ENCODE measurements at regions not wholly inside any gene's neighbourhood (a gene's known extent, or its start where the extent isn't known, plus 50 kb on each side); places are given as distances from the start of the nearest gene placed in this dataset.

- Mint-ChIP-seq H3K4me3 (no peak overlapping the region), H3K36me3 (ENCODE audit: low read depth) (no peaks in the 10 kb centered on the region), H3K27ac (no peak overlapping the region), H3K27me3 (ENCODE audit: insufficient read depth) (no peaks in the 10 kb centered on the region), H3K4me1 (ENCODE audit: low read depth) (no peaks in the 10 kb centered on the region), H3K9me3 (no peaks in the 10 kb centered on the region)
- intact Hi-C loops (cut with micrococcal nuclease), result no loop called here
- DNase-seq (ENCODE audit: low spot score), result no peak
Measured at GRCh38 chr4:112889619-112890527, 159.6 kb upstream of the ANK2 start.

- no peaks in the 10 kb centered on the region for H3K9me3 Mint-ChIP-seq
- H3K27me3 Mint-ChIP-seq (ENCODE audit: insufficient read depth), result peaks cover 10% of the 10 kb centered on the region
- H3K36me3 Mint-ChIP-seq (ENCODE audit: low read depth), result no peaks in the 10 kb centered on the region
- intact Hi-C loops (cut with micrococcal nuclease), result no loop called here
- H3K4me1 Mint-ChIP-seq (ENCODE audit: low read depth), result no peaks in the 10 kb centered on the region
- DNase-seq (ENCODE audit: low spot score), result no peak
- H3K4me3 Mint-ChIP-seq, result no peak overlapping the region
- H3K27ac Mint-ChIP-seq, result no peak overlapping the region
Measured at GRCh38 chr4:112894480-112894879, 155.0 kb upstream of the ANK2 start.

- Mint-ChIP-seq H3K4me1 (ENCODE audit: low read depth) (no peaks in the 10 kb centered on the region), H3K27me3 (ENCODE audit: insufficient read depth) (peaks cover 11% of the 10 kb centered on the region), H3K4me3 (no peak overlapping the region), H3K27ac (no peak overlapping the region), H3K9me3 (no peaks in the 10 kb centered on the region), H3K36me3 (ENCODE audit: low read depth) (no peaks in the 10 kb centered on the region)
- intact Hi-C loops (cut with micrococcal nuclease), result no loop called here
- DNase-seq (ENCODE audit: low spot score), result no peak
Measured at GRCh38 chr4:112894951-112895350, 154.5 kb upstream of the ANK2 start.

- no peak overlapping the region for H3K27ac Mint-ChIP-seq
- no peak overlapping the region for H3K4me3 Mint-ChIP-seq
- H3K4me1 Mint-ChIP-seq (ENCODE audit: low read depth), result no peaks in the 10 kb centered on the region
- intact Hi-C loops (cut with micrococcal nuclease), result no loop called here
- no peak for DNase-seq (ENCODE audit: low spot score)
- no peaks in the 10 kb centered on the region for H3K9me3 Mint-ChIP-seq
- H3K36me3 Mint-ChIP-seq (ENCODE audit: low read depth), result no peaks in the 10 kb centered on the region
- peaks cover 11% of the 10 kb centered on the region for H3K27me3 Mint-ChIP-seq (ENCODE audit: insufficient read depth)
Measured at GRCh38 chr4:112895811-112896608, 153.4 kb upstream of the ANK2 start.

GRCh38 chr4:112896609-112897190 is 152.8 kb upstream of the ANK2 start:
- no peaks in the 10 kb centered on the region for H3K4me1 Mint-ChIP-seq (ENCODE audit: low read depth)
- H3K9me3 Mint-ChIP-seq, result no peaks in the 10 kb centered on the region
- no peak overlapping the region for H3K27ac Mint-ChIP-seq
- H3K4me3 Mint-ChIP-seq, result no peak overlapping the region
- H3K27me3 Mint-ChIP-seq (ENCODE audit: insufficient read depth), result peaks cover 11% of the 10 kb centered on the region
- no peaks in the 10 kb centered on the region for H3K36me3 Mint-ChIP-seq (ENCODE audit: low read depth)
- DNase-seq (ENCODE audit: low spot score), result no peak
- intact Hi-C loops (cut with micrococcal nuclease), result no loop called here

- DNase-seq (ENCODE audit: low spot score), result no peak
- Mint-ChIP-seq H3K27me3 (ENCODE audit: insufficient read depth) (peaks cover 11% of the 10 kb centered on the region), H3K36me3 (ENCODE audit: low read depth) (no peaks in the 10 kb centered on the region), H3K4me1 (ENCODE audit: low read depth) (no peaks in the 10 kb centered on the region), H3K27ac (no peak overlapping the region), H3K4me3 (no peak overlapping the region), H3K9me3 (no peaks in the 10 kb centered on the region)
- intact Hi-C loops (cut with micrococcal nuclease), result no loop called here
Measured at GRCh38 chr4:112897543-112897942, 151.9 kb upstream of the ANK2 start.

GRCh38 chr4:112898357-112899141 is 150.9 kb upstream of the ANK2 start:
- Mint-ChIP-seq H3K27ac (no peak overlapping the region), H3K36me3 (ENCODE audit: low read depth) (no peaks in the 10 kb centered on the region), H3K4me3 (no peak overlapping the region), H3K9me3 (no peaks in the 10 kb centered on the region), H3K27me3 (ENCODE audit: insufficient read depth) (peaks cover 14% of the 10 kb centered on the region), H3K4me1 (ENCODE audit: low read depth) (no peaks in the 10 kb centered on the region)
- no peak for DNase-seq (ENCODE audit: low spot score)
- intact Hi-C loops (cut with micrococcal nuclease), result no loop called here

- Mint-ChIP-seq H3K27ac (no peak overlapping the region), H3K4me3 (no peak overlapping the region), H3K36me3 (ENCODE audit: low read depth) (no peaks in the 10 kb centered on the region), H3K9me3 (no peaks in the 10 kb centered on the region), H3K27me3 (ENCODE audit: insufficient read depth) (peaks cover 14% of the 10 kb centered on the region), H3K4me1 (ENCODE audit: low read depth) (no peaks in the 10 kb centered on the region)
- no peak for DNase-seq (ENCODE audit: low spot score)
- intact Hi-C loops (cut with micrococcal nuclease), result no loop called here
Measured at GRCh38 chr4:112900416-112900815, 149.0 kb upstream of the ANK2 start.

- H3K4me1 Mint-ChIP-seq (ENCODE audit: low read depth), result no peaks in the 10 kb centered on the region
- intact Hi-C loops (cut with micrococcal nuclease), result no loop called here
- no peak overlapping the region for H3K4me3 Mint-ChIP-seq
- H3K27ac Mint-ChIP-seq, result no peak overlapping the region
- no peak for DNase-seq (ENCODE audit: low spot score)
- no peaks in the 10 kb centered on the region for H3K9me3 Mint-ChIP-seq
- no peaks in the 10 kb centered on the region for H3K36me3 Mint-ChIP-seq (ENCODE audit: low read depth)
- H3K27me3 Mint-ChIP-seq (ENCODE audit: insufficient read depth), result peaks cover 12% of the 10 kb centered on the region
Measured at GRCh38 chr4:112901962-112902411, 147.5 kb upstream of the ANK2 start.

- Mint-ChIP-seq H3K36me3 (ENCODE audit: low read depth) (no peaks in the 10 kb centered on the region), H3K9me3 (no peaks in the 10 kb centered on the region), H3K27me3 (ENCODE audit: insufficient read depth) (peaks cover 13% of the 10 kb centered on the region), H3K27ac (no peak overlapping the region), H3K4me3 (no peak overlapping the region), H3K4me1 (ENCODE audit: low read depth) (no peaks in the 10 kb centered on the region)
- intact Hi-C loops (cut with micrococcal nuclease), result no loop called here
- no peak for DNase-seq (ENCODE audit: low spot score)
Measured at GRCh38 chr4:112905728-112906127, 143.7 kb upstream of the ANK2 start.

- H3K9me3 Mint-ChIP-seq, result no peaks in the 10 kb centered on the region
- intact Hi-C loops (cut with micrococcal nuclease), result no loop called here
- no peak overlapping the region for H3K27ac Mint-ChIP-seq
- H3K36me3 Mint-ChIP-seq (ENCODE audit: low read depth), result no peaks in the 10 kb centered on the region
- no peak overlapping the region for H3K4me3 Mint-ChIP-seq
- no peak for DNase-seq (ENCODE audit: low spot score)
- peaks cover 11% of the 10 kb centered on the region for H3K27me3 Mint-ChIP-seq (ENCODE audit: insufficient read depth)
- no peaks in the 10 kb centered on the region for H3K4me1 Mint-ChIP-seq (ENCODE audit: low read depth)
Measured at GRCh38 chr4:112908511-112908910, 140.9 kb upstream of the ANK2 start.

- Mint-ChIP-seq H3K27ac (no peak overlapping the region), H3K36me3 (ENCODE audit: low read depth) (no peaks in the 10 kb centered on the region), H3K27me3 (ENCODE audit: insufficient read depth) (peaks cover 11% of the 10 kb centered on the region), H3K4me1 (ENCODE audit: low read depth) (no peaks in the 10 kb centered on the region), H3K9me3 (no peaks in the 10 kb centered on the region), H3K4me3 (no peak overlapping the region)
- no peak for DNase-seq (ENCODE audit: low spot score)
- intact Hi-C loops (cut with micrococcal nuclease), result no loop called here
Measured at GRCh38 chr4:112910109-112910736, 139.2 kb upstream of the ANK2 start.

Data from activated T-helper 1 cell treated with anti-CD3 and anti-CD28 coated beads, Interleukin-12 subunit alpha, Interleukin-12 subunit beta, Interleukin-2, Interleukin-4 antibody, amounts not matched to agents 30 ng/mL and 10 ng/mL and 1 ng/mL, durations not matched to agents 14 hours and 24 hours and 36 hours (primary cell).